ENCODE measurements at regions not wholly inside any gene's neighbourhood (a gene's known extent, or its start where the extent isn't known, plus 50 kb on each side); places are given as distances from the start of the nearest gene placed in this dataset.

- TF ChIP-seq TAF1 (IDR thresholded peaks at IDR 0.05; ENCODE audit: borderline replicate concordance, low read depth, low read length) (no peak), POLR2AphosphoS5 (IDR thresholded peaks at IDR 0.05; ENCODE audit: low read depth, low read length) (no peak), POLR2A (IDR thresholded peaks at IDR 0.05; ENCODE audit: low read depth, low read length) (no peak)
These were observed 321.5 kb downstream of the ENC1 start for GRCh38 chr5:74319076-74319475.
